HG02943 (cell line): ENCODE measurements at regions not wholly inside any gene's neighbourhood (a gene's known extent, or its start where the extent isn't known, plus 50 kb on each side); places are given as distances from the start of the nearest gene placed in this dataset.
"Not testable (repeated sequence)": the region's sequence is repeated elsewhere in the genome, so short reads cannot be mapped to it uniquely, and the experiment has no call there.

ENCODE experiments used
- ATAC-seq: cut with Tn5 transposase; IDR thresholded peaks from one replicate; pipeline ENCODE4 v1.9.1; 2021; ENCODE audit warnings: mild to moderate bottlenecking, low read depth, moderate library complexity; ENCODE audit not compliant: unreplicated experiment

DNA sequence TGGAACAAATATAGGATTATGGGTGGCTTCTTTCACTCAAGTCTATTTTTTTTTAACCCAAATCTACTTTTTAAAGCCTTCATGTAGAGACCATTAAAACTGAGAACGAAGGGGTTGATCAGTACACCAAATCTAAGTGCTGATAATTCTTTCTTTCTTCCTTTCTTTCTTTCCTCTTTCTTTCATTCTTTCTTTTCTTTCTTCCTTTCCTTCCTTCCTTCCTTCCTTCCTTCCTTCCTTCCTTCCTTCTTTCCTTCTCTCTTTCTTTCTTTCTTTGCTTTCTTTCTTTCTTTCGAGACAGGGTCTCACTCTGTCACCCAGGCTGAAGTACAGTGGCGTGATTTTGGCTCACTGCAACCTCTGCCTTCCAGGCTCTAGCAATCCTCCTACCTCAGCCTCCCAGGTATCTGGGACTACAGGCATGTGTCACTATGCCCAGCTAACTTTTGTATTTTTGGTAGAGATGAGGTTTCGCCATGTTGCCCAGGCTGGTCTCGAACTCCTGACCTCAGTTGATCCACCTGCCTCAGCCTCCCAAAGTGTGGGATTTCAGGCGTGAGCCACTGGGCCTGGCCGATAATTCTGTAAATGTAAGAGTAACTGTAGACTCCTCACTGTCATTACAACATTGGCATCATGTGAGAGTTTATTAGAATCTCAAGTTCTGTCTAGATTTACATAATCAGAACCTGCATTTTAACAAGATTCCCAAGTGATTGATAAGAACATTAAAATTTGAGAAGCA lies 236.4 kb downstream of the TFEC start:
- no peak for ATAC-seq

DNA sequence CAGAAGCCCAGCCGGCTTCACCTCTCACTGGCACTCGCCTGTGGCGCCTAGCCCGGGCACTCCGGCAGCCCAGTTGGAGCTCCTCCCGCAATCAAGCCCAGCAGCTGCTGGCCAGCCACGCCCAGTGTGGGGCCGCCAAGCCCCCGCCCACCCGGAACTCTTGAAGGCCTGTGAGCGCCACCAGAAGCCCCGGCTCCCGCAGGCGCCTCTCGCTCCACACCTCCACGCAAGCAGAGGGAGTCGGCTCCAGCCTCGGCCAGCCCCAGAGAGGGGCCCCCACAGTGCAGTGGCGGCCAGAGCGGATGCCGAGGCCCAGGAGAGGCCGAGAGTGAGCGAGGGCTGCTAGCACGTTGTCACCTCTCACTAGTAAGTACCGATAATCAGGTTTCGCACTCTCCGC lies 240.7 kb downstream of the TFEC start:
- no peak for ATAC-seq

DNA sequence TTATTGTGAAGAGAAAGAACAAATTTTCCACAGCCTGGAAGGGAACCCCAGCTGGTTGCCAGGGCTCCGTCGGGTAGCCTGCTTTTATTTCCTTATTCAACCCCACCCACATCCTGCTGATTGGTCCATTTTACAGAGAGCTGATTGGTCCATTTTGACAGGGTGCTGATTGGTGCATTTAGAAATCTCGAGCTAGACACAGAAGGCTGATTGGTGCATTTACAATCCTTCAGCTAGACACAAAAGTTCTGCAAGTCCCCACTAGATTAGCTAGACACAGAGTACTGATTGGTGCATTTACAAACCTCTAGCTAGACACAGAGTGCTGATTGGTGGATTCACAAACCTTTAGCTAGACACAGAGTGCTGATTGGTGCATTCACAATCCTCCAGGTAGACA lies 241.1 kb downstream of the TFEC start:
- not testable (repeated sequence) for ATAC-seq

DNA sequence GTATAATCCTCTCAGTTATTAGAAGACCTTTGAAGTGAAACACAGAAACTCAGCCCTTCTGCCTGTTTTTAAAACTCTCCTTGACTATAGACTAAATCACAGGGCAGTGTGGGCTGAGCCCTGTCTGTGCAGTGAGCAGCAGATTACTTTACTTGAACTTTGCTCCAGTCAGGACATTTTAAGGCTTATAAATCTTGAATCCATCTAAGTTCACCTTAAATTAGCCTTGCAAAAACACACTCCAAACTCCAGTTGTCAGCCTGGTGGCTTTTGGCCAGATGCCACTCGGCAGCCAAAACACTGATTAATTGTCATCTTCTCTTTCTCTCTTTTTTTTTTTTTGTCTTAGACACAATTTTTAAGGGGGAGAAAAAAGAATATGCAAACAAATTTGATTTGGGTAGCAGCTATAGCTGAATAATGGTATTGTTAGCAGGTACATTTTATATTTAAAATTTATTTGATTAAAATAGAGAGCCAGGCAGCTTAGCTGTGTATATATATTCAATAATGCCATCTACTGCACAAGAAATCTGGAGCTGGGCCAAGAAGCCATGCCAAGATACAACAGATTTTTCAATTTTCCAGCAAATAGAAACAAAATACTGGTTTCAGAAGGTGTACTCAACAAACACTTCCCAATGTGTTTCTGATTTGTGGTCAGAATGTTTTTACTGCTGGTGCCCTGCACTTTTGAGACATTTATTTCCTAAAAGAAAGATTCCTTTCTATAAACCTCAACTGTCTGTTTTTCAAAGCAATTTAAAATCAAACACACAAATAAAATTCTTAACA lies 247.7 kb downstream of the TFEC start:
- no peak for ATAC-seq

DNA sequence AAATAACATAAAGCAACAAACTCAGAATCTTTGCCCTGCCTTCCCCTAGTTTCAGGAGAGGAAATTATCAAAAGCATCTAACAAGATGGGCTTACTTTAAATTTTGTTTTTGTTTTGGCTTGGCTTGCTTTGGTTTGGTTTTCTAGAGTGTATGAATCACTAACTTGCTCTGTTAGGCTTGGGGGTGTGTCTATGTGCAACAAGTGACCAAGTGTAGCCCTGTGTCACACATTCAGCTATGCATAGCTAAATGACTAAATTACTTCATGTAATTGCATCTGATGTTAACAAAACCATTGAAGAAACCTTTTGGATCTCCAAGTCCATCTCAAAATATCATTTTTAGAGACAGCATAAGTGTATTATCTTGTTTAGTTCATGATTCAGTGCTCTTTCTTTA lies 251.0 kb downstream of the TFEC start:
- ATAC-seq: no peak

DNA sequence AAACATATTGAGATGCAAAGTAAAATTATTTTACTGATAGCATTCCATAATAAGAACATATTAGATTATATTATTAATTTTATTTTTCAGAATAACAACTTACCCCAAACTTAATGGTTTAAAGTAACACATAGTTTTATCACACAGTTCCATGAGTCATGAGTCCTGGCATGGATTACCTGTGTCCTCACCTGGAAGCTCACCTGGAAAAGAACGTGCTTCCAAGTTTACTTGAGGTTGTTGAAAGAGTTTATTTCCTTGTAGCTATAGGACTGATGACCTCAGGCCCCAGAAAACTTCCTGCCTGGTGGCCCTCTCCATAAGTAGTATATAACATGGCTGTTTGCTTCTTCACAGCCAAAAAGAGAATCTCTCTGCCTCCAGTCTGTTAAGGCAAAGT lies 254.6 kb downstream of the TFEC start:
- ATAC-seq: no peak

DNA sequence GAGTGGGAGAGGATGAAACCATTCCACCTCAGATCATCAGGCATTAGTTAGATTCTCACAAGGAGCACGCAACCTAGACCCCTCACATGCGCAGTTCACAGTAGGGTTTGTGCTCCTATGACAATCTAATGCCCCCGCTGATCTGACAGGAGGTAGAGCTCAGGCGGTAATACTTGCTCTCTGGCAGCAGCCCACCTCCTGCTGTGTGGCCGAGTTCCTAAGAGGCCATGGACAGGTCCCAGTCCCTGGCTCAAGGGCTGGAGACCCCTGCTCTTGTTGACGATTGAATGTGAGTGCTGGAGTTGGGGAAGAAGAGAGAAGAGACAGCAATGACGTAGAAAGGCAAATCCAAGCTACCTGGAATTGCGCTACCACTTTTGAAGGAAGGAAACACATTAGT lies 267.2 kb downstream of the TFEC start:
- no peak for ATAC-seq

DNA sequence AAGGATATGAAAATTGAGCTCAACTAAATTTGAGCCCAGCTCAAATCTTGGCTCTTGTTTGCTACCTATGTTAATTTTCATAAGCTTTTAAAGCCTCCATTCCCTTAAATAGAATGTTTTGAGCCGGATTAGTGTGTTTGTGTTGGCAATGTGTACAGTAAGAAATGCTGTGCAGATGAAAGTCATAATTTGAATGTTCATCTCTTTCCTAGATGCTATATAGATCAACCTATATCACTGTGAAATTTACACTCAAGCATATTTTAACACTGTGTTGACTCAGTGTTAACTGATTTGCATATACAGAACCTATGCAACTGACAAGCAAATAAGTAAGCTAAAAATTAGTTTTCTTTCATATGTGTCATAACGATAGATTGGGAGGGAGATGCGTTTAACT lies 272.5 kb downstream of the TFEC start:
- ATAC-seq: no peak

DNA sequence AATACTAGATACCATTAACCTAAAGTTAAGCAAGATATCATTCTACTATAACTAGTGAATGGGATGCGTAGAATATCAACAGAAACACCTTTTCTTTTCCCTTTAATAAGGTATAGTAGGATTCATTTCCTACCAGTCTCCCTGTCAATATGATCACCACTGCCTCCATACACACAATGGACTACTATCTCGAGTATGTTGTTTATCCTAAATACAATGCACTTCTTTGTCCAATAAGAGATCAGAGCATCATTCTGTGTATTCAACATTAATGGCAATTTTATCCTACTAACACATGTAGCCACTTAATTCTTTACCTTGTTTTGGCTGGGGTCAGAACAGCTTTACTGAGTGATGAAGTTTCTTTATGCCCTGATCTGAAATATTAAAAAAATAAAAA lies 276.3 kb downstream of the TFEC start:
- no peak for ATAC-seq

DNA sequence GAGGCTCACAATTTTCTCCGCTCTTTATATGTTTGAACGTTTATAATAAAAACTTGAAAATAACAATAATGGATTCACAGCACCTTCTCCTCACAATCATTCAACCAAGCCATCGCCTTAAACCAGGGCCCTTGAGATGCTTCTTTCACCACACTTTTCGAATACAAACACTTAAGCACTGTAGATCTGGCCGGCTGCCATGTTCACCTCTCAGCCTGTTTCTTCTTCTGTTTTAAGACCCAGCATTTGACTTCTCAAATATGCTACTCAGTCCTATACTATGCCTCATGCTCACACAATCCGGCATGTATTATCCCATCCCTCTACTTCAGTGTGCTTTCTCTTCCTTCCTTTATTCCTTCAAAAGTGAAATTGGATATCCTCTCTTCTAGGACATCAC lies 280.6 kb downstream of the TFEC start:
- no peak for ATAC-seq

DNA sequence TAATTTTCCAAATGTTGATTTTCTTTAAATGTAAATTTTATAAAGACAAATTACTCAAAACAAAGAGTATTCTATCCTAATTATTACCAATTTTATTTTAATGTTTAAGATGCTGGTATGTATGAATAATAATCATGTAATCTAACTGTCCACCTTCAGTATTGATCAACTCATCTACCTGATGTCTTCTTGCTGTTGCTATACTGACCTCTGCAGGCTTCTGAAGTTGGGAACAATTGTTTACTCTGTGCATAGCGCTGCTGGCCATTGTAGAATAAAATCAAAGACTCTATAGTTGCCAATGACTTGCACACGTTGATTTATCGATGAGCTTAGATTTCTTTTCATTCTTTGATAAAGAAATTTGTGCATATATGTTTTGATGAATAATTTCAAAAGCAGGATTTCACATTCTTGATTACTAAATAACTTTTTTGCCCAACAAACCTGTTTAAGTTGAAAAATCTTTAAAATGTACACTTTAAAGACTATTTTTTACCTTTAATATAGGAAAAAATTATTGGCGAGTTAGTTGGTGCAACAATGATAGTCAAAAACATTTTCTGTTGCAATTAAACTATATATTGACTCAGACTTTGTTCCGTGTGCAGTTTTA lies 282.3 kb downstream of the TFEC start:
- no peak for ATAC-seq

DNA sequence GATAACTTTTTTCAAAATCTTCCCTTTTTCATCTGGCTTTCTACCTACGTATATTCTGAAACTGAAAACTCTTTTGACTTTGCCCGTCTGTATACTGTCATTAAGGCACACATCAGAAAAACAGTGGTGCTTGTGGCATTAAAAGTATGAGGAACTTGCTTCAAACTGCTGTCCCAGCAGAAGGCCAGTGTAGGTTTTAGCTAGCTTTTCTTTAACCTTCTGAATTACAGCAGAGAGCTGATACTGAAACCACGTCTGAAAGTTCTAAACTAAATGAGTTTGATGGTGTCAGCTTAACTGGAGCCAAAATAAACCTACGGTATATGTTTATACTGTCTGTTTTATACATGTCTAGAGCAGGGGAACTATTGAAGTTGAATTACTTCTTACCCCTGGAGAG lies 283.4 kb downstream of the TFEC start:
- ATAC-seq: no peak

DNA sequence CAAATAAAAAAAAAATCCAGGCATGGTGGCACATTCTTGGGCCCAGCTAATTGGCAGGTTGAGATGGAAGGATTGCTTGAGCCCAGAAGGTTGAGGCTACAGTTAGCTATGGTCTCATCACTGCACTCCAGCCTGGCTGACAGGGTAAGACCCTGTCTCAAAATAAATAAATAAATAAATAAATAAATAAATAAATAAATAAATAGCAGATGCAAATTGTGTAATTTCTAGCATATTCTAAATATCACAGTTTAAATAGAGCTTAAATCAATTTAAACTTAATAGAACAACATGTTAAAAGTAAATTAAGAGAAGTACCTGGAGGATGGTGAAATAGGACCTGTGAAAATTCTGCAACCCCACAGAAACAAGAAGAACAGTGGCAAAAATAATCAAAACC lies 290.5 kb downstream of the TFEC start:
- no peak for ATAC-seq

DNA sequence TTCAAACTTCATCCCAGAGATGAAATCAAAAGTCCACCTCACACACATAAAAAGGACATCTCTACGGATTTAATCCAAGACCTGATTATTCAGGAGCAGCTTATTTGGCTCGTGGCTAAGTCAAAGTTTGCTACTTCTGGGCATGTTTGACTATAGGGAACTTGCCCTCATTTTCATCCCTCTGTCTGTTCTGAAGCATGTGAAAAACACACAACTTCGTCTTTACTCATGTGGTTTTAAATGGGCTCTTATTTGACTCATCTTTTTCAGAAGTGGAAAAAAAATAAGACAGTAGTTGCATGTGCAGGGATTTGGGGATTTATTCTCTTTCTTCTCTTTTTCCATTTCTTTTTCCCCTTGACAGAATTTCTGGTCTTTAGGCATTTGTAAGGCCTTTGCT lies 295.9 kb downstream of the TFEC start:
- no peak for ATAC-seq

DNA sequence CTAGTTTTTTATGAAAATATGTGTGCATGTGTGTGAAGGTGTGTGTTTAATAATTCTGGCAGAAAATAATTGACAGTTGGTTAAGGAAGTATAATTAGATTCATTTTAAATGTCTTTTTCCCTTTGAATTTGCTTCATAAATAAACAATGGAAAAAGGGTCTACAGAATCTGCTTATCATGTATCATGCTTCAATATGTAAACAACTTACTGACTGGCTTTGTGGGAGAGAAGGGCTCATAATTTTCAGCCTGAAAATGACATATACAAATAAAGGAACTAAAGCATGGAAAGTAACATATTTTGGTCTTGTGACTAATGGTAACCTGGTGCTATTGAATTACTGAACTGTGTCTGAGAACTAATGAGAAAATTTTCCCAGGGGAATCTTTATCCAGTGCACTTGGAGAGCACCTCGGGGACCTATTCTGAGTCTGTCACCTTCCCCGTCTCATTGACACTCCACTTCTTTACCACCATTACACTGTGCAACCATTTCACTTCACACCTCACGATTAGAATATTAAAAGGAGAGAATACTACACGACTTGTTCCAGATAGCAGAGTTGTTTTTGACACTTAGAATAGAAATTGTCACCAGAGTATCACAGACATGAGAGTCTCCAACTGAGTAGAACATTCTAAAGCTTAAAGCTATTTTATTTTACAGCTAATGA lies 298.6 kb downstream of the TFEC start:
- no peak for ATAC-seq

DNA sequence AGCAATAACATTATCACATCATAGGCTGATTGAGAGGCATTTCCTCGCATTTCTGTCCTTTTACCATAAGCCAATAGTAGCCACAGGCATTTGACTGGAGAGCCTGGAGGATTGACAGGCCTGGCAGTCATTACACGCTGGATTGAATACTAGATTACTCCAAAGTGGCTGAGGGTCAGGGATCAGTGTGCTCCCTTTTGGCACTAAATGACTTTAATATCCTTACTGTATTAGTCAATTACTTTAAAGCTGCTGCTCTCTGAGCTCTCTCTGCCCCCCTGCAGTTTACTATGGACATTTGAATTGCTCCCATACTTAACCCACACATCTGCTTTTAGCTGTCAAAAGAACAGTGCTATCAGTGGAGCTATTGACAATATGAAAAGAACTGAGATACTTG lies 302.0 kb downstream of the TFEC start:
- no peak for ATAC-seq

DNA sequence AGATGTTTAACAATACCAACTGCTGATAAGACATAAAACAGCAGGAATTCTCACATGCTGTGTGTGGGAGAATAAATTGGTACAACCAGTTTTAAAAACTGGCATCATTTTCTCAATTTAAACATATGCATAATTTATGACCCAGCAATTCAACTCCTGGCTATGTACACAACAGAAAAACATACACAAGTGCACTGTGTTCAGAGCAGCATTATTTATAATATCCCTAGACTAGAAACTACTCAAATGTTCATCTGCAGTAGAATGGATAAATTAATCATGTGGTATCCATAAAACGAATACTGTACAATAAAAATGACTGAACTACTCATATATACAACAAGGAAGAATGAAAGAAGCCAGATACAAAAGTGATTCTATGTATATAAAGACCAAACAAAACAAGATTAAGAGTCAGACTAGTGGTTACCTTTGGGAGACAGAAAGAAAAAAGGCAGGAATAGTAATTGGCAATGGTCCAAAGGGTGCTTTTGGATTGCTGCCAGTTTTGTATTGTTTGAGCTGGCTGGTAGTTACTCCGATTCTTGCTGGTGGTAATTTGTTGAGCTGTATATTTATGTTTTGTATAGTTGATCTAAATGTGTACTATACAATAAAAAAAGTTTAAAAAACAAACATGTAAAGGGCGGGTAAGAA lies 306.0 kb downstream of the TFEC start:
- no peak for ATAC-seq

DNA sequence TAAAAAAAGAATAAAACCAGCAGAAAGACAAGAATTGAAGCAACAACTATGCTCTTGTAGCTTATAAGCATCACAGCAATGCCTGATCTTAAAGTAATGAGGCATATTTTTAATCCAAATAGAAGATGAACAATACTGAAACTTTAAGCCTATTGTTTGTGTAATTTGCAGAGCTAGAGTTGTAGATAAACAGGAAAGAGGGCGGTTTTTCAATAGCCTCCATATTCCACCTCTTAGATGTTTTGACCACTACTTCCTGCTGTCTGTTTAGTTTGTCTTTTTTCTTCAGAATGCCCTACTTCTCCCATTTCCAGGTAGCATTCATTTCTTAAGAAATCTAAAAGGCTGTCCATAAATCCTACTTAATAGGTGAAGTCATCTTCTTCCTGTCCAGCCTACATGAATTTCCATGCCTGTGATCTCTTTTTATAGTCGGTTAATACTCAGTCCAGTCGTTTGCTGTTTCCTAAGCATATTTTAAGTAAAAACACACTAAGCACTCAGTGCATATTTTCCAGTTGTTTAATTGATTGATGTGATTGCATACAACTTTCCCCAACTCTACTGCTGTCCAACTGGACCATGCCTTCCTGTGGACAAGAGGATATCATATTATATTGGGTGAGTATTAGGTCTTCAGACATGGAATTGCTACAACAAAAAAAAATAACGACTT lies 308.1 kb downstream of the TFEC start:
- no peak for ATAC-seq

DNA sequence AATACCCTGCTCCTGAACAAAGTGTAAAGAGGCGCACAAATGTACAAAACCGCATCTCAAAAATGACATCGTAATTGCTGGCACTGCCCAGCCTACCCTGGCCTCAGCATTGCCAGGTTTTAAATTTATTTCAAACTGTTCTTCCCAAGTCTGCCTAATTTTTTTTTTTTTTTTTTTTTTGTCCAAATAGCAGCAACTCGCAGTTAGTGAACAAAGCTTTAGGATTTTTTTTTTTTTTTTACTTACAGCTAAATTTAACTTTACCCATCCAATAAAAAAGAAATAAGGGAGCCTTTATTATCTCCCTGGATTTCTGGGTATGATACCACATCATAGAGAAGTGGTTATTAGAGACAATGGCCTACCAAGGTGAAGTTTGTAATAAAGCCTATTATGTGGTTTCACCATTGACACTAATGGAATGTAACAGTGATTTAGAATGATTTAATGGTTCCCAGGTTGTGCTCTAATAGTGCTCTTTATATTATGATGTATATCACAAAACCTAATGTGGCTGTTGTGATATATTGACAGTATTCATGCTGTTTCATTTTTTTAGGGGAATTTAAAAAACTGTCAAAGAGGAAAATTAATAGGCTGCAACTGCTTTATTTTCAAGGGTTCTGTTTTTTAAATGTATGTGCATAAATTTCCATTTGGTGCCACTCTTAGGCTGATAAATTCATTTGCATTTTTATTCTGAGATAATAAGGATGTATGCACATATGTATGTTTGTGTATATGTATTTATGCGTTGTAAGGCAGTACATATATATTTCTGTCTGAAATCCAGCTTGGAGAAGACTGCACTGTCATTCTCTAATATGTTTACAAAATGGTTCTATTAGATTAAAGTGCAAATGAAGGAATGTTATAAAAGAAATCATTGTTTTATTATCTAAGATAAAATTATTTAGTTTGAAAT lies 309.0 kb downstream of the TFEC start:
- ATAC-seq: no peak
